ENCODE measurements at regions not wholly inside any gene's neighbourhood (a gene's known extent, or its start where the extent isn't known, plus 50 kb on each side); places are given as distances from the start of the nearest gene placed in this dataset.

DNA sequence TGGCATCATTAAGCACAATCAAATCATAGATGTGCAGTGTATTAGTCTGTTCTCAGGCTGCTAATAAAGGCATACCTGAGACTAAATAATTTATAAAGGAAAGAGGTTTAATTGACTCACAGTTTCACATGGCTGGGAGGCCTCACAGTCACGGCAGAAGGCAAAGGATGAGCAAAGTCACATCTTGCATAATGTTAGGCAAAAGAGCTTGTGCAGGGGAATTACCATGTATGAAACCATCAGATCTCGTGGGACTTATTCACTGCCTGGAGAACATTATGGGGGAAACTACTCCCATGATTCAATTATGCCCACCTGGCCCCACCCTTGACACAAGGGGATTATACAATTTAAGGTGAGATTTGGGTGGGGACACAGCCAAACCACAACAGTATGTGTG, 245.2 kb upstream of the DACH1 start:
- no peak for DNase-seq (ENCODE audit: low read depth)

DNA sequence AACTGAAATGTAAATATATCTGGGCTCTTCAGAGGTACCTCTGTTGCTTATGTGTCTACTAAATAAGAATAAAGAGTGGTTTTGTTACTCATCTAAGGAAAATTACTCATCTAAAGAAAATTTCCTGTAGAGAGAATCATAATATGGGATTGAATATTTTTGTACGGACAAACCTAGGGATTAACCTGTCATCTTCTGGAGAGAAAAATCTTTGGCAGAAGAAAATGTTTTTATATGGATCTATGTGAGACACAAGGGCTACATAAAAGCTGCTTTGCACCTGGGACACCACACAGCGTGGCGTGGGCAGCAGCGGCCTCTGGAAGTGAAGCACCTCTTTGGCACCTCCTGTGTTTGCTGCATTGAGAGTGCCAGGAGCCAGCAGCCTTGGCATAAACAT, 242.9 kb upstream of the DACH1 start:
- no peak for DNase-seq (ENCODE audit: low read depth)

DNA sequence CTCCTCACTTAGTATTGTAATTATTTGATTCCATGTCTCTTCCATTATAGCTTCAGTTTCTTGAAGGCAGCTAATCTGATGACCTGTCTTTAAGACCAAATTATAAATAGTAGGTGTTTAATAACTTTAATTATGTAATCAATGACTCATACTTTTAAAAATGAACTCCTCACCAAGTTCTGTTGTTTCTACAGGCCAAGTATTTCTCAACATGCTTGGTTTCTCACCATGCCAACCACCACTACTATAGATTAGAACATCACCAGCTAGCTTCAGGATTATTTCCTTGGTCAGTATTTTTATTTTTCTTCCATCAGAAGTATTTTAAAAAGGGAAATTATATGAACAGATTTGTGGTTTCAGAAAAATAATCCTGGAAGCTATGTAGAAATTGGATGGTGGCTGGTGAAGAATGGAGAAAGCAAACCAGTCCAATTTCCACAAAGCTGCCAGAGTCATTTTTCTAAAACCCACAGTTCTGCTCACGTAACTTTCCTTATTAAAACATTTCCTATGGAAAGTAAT, 237.7 kb upstream of the DACH1 start:
- no peak for DNase-seq (ENCODE audit: low read depth)

DNA sequence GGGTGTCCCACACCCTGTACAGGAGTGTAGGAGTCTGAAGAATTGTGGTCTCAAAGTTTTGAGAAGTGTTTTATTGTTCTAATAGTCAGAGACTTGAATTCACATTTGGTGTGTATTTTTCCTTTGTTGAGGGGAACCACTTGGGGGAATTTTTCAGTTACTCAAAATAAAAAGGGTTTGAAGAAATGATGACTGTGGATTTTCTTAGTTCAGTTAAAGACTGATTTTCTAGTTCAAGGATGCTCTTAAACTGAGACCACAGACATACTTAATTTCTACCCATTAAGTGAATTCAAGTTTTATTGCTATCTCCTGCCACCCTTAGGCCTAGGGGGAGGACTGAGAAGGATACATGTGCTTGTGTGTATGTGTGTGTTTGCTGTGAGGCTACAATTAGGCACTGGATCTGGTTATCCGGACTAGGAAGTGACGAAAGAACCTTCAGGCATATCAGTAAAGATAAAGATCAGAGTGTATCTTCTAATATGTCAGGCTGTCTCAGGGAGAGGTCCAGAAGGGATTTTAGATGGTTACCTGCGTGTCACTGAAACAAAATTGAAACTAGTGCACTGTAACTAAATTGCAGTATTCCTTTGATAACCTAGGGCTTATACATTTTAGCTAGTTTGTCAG, 234.9 kb upstream of the DACH1 start:
- DNase-seq (ENCODE audit: low read depth) = no peak

DNA sequence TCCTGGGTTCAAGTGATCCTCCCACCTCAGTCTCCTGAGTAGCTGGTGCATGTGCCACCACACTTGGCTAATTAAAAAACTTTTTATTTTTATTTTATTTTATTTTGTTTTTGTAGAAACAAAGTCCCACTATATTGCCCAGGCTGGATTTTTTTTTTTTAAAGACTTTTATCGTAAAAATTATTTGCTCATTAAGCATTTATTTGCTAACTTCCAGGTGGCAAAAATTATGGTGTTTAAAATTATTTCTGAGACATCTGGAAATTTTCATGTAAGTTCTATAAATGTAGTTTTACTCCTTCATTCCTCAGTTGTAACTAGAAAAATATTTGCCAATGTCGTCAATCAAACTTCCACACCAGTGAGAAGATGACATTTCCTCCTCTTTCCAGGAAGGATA, 233.3 kb upstream of the DACH1 start:
- DNase-seq (ENCODE audit: low read depth) = no peak

DNA sequence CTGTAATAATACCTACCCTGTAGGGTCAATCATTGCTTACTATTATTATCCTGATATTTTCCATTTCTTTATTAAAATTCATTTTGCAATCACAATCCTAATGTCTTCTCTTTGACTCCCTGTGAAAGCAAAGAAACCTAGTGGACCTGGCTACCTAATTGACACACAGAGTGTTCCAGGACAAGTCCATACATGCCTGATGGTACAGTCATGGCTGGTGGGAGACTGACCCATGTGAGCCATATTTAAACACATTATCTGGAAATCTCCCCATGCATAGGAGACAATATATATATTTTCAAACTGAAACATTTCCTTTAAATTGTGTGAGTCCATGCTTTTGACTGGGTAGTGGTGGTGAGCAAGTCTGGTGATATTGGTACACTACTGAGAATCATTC, 230.6 kb upstream of the DACH1 start:
- DNase-seq (ENCODE audit: low read depth) = no peak

DNA sequence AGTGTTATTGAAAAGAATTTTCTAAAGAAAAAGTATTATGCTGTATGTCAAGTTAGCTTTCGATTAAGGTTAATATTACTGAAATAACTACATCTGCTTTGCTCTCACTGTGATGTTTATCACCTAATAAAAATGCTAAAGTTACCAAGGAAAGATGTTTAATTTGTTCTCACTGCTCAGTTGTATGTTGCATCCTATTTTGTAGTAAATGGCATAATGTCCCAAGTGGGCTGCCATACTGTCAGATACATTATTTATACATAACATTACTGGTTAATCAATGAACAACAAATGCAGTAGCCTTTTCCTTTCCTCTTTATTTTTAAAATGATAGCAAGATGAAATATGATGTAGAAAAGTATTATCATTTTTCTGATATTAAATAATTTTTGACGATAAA, 226.3 kb upstream of the DACH1 start:
- no peak for DNase-seq (ENCODE audit: low read depth)

DNA sequence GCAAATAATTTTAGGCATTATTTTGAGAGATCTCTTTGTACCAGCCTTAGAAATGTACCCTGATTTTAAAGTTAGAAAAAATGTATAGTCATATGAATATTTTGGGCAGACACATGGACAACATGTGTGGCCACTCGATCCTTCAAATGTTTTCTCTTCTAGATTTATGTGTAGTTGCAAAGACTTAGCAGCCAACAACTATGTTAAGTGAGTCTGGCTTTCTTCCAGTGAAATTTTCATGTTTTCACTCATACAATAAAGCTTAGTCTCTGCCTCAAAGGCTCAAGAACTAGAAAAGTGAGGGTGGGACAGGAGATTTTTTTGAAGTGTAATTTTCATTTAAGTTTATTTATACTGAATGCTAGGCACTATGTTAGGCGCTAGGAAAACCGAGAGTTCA, 207.7 kb upstream of the DACH1 start:
- no peak for DNase-seq (ENCODE audit: low read depth)

DNA sequence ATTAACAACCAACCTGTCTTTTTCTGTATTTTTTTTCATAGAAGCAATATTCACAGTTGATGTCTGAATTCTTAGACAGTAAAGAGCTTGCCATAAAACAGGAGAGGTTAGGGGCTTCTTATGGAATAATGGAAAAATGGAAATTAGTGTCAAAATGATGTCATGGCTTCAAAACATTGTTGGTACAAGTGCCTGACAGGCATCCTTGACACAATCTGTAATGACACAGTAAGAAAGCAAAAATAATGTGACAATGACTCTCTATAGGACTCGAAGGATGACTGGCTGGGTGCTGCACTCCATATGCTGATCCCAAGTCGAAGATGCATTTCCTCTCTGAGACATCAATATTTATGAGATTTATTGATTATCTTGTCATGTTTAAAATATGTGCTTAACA, 205.3 kb upstream of the DACH1 start:
- DNase-seq (ENCODE audit: low read depth) = no peak

DNA sequence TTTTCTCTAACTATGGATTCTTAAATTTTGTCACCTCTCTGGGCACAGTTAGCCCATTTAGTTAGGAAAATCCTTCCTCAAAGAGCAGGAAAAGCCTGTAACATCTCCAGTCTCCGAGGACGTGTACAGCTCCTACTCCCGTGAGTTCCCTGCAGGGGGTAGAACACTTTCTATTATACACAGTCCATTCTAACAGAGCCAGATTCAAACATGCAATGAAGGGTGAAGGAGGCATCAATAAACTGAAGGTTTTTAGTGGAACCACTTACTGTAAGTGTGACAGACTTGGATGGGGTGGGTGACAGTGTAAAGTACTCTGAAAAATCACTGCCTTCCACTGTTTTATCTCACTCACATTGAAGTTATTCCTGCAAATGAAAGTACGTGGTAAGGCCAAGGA, 204.7 kb upstream of the DACH1 start:
- no peak for DNase-seq (ENCODE audit: low read depth)

DNA sequence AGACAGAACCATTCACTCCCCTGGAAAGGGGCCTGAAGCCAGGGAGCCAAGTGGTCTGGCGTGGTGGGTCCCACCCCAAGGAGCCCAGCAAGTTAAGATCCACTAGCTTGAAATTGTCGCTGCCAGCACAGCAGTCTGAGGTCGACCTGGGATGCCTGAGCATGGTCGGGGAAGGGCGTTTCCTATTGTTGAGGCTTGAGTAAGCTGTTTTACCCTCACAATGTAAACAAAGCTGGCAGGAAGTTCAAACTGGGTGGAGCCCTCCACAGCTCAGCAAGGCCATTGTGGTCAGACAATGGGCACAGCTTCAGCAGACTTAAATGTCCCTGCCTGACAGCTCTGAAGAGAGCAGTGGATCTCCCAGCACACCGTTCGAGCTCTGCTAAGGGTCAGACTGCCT, 195.6 kb upstream of the DACH1 start:
- no peak for DNase-seq (ENCODE audit: low read depth)

DNA sequence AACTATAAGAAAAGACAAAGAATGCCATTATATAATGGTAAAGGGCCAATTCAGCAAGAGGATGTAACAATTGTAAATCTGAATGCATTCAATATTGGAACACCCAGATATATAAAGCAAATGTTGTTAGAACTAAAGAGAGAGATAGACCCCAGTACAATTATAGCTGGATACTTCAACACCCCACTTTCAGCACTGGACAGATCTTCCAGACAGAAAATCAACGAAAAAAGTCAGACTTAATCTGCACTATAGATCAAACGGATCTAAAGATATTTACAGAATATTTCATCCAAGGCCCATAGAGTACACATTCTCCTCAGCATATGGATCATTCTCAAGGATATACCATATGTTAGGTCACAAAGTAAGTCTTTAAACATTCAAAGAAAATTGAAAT, 194.6 kb upstream of the DACH1 start:
- no peak for DNase-seq (ENCODE audit: low read depth)

DNA sequence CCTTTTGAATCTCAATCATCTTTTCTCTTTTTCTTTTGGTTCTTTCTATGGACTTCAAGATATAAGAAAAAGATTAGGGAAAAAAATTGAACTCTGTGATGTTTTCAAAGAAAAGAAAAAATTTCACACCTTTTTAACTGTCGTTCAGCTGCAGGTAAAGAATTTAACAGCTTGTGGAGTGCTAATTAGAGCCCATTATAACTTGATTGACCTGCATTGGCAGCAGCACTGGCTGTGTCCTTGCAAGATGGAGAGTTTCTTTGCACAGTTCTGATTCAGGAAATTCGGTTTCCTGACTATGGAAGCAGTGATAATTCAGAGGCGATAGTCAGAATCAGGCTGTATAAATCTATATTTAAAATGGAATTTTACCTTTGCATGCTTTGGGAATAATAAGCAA, 183.2 kb upstream of the DACH1 start:
- DNase-seq (ENCODE audit: low read depth) = no peak

DNA sequence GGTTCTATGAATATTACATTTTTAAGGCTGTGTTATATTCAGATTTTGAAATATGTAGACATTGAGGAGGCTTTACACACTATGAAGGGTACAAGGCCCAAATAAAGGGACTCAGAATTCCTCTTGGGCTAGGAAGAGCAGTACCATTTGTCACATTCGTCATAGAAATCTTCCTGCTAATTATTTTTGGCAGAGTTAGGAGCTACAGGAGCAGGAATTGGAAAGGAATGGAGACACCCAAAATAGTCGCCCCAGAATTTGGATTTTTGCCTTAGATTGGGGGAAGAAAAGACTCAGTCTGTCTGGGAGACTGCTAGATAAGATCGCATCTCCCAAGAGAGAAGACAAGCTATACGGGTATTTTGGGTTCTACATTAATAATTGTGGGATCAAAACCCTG, 176.4 kb upstream of the DACH1 start:
- no peak for DNase-seq (ENCODE audit: low read depth)

DNA sequence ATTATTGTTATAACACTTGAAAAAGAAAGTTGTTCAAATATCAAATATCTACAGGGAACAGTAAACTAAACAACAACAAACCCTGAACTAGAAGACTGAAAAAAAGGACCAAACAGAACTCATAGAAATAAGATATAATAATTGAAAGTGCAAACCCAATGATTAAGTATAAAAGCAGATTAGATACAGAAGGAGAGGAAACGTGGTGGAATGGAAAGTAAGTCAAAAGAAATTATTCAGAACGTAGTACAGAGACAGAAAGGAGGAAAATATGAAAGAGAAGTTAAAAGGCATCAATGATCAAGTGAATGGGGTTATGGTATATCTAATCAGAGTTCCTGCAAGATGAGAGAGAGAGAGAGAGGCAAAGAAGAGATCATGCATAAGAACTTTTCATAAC, 174.2 kb upstream of the DACH1 start:
- DNase-seq (ENCODE audit: low read depth) = no peak

DNA sequence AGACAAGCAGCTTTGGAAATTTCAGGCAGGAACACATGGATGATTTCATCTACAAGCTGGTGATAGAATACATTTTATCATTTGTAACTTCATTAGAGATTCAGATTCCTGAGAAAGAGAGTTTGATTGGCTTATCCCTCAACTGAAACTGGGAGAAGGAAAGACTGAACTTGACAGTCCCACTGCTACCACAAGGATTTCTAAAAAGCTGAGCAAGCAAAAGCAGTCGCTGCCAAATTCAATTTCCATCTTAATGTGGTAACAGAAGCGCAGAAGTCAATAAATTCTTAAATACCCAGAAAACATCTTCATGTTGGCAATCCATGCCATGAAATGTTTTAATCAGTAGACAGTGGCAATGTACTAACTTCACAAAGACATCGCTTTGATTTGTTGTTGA, 172.1 kb upstream of the DACH1 start:
- DNase-seq (ENCODE audit: low read depth) = no peak

DNA sequence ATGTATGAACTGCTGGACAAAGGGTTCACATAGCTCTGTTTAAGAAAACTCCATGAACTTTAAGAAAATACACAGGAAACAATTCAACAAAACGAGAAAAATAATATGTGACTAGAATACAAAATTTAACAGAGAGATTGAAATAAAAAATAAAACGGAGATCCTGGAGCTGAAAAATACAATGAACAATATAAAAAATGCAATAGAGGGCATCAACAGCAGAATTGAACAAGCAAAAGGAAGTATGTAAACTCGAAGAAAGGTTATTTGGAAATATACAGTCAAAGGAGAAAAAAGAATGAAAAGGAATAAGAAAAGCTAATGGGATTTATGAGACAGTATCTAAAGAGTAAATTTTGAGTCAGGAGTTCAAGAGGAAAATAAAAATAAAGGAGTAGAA, 163.0 kb upstream of the DACH1 start:
- no peak for DNase-seq (ENCODE audit: low read depth)

DNA sequence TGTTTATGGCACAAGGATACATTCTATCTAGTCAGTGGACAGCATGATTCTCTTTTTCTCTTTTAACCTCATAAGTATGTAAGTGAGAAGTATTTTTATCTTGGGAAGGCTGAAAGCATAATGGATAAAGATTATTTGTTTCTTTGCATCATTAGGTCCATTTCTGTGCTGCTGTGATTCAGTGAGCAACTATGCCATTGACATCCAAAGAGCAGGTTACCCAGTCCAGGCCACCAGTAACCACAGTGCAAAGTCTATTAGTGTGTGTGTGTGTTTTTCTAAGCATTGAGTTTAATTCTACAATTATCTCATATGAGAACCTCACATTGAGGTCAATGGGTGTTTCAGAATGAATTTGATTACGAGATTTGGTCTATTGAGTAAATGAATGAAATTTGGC, 158.8 kb upstream of the DACH1 start:
- DNase-seq (ENCODE audit: low read depth) = no peak

DNA sequence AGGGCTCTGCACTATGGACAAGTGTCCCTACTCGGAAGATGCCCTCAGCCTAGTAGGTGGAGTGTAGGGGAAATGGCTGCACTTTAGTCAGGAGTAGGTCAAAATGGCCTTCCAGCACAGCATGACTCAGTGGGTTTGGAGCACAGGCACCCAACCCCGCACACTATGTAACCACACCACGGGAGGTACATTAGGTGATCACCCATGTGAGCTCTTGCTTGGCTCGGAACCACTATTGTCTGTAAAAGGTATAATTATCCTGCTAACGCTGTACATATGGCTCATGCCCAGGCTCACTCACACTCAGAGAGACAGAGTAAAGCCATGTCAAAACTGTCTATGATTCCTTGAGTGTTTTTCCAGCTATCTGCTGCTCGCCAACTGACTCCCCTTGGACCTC, 156.9 kb upstream of the DACH1 start:
- no peak for DNase-seq (ENCODE audit: low read depth)

DNA sequence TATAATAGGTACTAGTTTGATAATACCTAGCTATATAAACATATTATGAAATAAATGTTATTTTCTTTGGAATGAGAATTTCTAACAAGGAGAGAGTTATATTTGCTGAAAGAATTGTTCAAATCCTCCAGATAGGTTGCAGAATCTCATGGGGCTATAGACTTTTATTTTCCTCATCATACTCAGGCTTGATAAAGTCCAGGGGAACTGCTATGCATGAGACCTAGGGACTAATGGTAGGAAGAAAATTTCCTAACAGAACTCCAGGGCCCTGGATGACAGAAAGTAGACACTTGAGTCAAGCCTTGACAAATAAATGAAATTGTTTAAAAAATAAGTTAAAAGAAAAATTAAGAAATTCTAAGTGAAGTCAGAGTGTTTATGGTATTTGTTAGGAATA, 138.5 kb upstream of the DACH1 start:
- no peak for DNase-seq (ENCODE audit: low read depth)

DNA sequence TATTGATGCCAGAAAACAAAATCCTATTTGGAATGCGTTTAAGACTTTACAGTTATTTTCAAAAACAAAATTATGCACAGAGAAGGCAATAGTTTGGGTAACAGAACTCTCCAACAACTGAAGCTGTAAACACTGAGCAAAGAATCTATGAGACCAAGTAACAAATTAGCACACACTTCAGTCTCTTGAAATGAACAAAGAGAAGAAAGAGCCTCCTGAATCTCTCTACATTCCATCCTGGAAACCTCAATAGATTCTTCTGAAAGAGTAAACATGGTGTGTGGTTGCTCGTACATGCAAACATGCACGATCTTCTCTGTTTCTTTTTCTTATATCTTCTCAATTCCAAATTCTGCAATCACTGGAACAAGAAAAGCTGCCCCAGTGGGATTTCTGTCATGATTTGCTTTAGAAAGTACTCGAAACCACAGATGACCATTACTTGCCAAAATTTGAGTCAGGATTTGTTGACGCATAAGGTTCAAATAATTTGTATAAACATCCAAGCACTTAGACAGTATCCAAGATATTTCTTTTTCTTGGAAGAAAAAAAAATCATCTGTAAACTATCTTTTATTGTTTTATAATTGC, 137.9 kb upstream of the DACH1 start:
- no peak for DNase-seq (ENCODE audit: low read depth)

DNA sequence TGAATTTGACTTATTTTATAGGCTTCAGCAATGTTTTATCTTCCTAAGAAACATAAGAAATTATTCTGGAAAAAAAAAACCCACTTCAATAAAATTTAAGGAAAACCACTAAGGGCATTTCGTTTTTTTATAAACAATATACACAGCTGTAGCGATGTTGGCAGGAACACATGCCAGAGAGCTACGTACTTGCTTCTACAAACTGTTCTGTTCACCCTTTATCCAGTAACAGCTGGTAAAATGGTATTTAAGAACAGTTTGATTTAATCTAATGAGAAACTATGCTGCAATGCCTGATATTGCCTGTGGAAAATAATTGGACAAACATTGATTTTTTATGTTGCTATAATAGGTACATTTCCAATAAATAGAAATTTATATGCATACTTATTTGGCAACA, 137.2 kb upstream of the DACH1 start:
- no peak for DNase-seq (ENCODE audit: low read depth)

DNA sequence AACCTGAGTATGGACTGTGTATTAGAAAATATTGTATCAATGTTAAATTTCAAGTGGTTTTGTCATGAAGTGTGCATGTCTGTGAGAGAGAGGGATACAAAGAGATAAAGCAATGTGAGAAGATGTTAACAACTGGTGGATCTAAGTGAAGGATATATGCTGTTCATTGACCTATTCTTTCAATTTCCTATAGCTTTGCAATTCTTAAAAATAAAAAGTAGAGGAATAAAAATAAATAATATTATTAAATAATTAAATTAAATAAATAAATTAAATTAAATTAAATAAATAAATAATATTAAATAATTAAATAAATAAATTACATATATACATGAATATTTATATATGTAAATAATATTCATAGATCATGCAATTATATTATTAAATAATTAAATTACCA, 131.2 kb upstream of the DACH1 start:
- no peak for DNase-seq (ENCODE audit: low read depth)

DNA sequence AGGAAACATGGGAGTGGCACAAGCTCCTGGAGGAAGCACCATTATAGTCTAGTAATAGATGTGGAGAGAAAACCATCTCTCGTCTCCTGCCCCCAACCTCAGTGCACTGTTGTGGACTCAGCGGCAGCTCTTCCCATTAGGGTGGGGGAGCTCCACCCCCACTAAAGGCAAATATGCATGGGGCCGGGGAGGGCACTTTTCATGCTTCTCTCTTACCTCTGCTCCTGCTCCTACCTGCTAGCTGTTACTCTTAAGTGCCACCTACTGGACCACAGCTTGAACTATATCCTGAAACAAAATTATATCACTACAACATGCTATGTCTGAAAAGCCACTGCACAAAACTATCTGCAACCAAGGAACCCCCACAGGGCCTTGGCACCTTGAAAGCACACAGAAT, 112.6 kb upstream of the DACH1 start:
- DNase-seq (ENCODE audit: low read depth) = no peak

Data from stimulated activated CD8-positive, alpha-beta memory T cell treated with anti-CD3 and anti-CD28 coated beads, Interleukin-4, amount 100 ng/mL, for 24 hours (primary cell).